H9 (cell line): ENCODE measurements at regions not wholly inside any gene's neighbourhood (a gene's known extent, or its start where the extent isn't known, plus 50 kb on each side); places are given as distances from the start of the nearest gene placed in this dataset.

Experiments
- DNase-seq: peaks from one replicate; pipeline ENCODE4 v3.0.0-alpha.2; 2017
- H2AFZ ChIP-seq: one replicate; pipeline ENCODE4 v1.6.1; 2013; ENCODE audit warnings: mild to moderate bottlenecking, low read length, control low read depth, moderate library complexity
- H2AK5ac ChIP-seq: 2 replicates; pipeline ENCODE4 v1.6.1; 2013; ENCODE audit warnings: low read length, control low read depth, mixed read lengths; ENCODE audit not compliant: insufficient read length
- H2BK120ac ChIP-seq: one replicate; pipeline ENCODE4 v1.6.1; 2013; ENCODE audit warnings: low read depth, mild to moderate bottlenecking, low read length, control low read depth, inconsistent platforms; ENCODE audit not compliant: poor library complexity, severe bottlenecking
- H2BK12ac ChIP-seq: 2 replicates; pipeline ENCODE4 v1.6.1; 2013; ENCODE audit warnings: low read length, control low read depth, mixed read lengths, low read depth; ENCODE audit not compliant: insufficient read length
- H2BK15ac ChIP-seq: 2 replicates; pipeline ENCODE4 v1.6.1; 2013; ENCODE audit warnings: low read depth, low read length, control low read depth
- H2BK20ac ChIP-seq: one replicate; pipeline ENCODE4 v1.6.1; 2013; ENCODE audit warnings: low read depth, mild to moderate bottlenecking, low read length, control low read depth, inconsistent platforms; ENCODE audit not compliant: poor library complexity, severe bottlenecking
- H2BK5ac ChIP-seq: 2 replicates; pipeline ENCODE4 v1.6.1; 2013; ENCODE audit warnings: low read length, control low read depth, mixed read lengths; ENCODE audit not compliant: insufficient read length
- H3K14ac ChIP-seq: 2 replicates; pipeline ENCODE4 v1.6.1; 2013; ENCODE audit warnings: low read length, control low read depth; ENCODE audit not compliant: insufficient read depth
- H3K18ac ChIP-seq: 2 replicates; pipeline ENCODE4 v1.6.1; 2013; ENCODE audit warnings: low read depth, mild to moderate bottlenecking, mixed read lengths, low read length, control low read depth; ENCODE audit not compliant: insufficient read length
- H3K23ac ChIP-seq: 2 replicates; pipeline ENCODE4 v1.6.1; 2013; ENCODE audit warnings: low read length, control low read depth, mixed read lengths, low read depth; ENCODE audit not compliant: insufficient read length
- H3K23me2 ChIP-seq: 2 replicates; pipeline ENCODE4 v1.6.1; 2013; ENCODE audit warnings: low read depth, mild to moderate bottlenecking, mixed read lengths, low read length, control low read depth; ENCODE audit not compliant: insufficient read length, poor library complexity, severe bottlenecking
- H3K27ac ChIP-seq: 2 replicates; pipeline ENCODE4 v1.5.1; 2013; ENCODE audit warnings: low read length, control low read depth, mixed read lengths, low read depth; ENCODE audit not compliant: insufficient read length
- H3K27me3 ChIP-seq: 2 replicates; pipeline ENCODE4 v1.6.1; 2013; ENCODE audit warnings: low read length, control low read depth, inconsistent platforms; ENCODE audit not compliant: insufficient read depth
- H3K4ac ChIP-seq: 2 replicates; pipeline ENCODE4 v1.6.1; 2013; ENCODE audit warnings: low read depth, mild to moderate bottlenecking, control low read depth, inconsistent platforms, low read length, moderate library complexity
- H3K4me1 ChIP-seq: 2 replicates; pipeline ENCODE4 v1.6.1; 2013; ENCODE audit warnings: low read length, control low read depth, inconsistent platforms; ENCODE audit not compliant: insufficient read depth
- H3K4me2 ChIP-seq: 2 replicates; pipeline ENCODE4 v1.6.1; 2013; ENCODE audit warnings: low read length, control low read depth, mixed read lengths; ENCODE audit not compliant: insufficient read length, insufficient read depth
- H3K56ac ChIP-seq: 2 replicates; pipeline ENCODE4 v1.6.1; 2013; ENCODE audit warnings: low read depth, mild to moderate bottlenecking, mixed read lengths, low read length, control low read depth; ENCODE audit not compliant: insufficient read length
- H3K79me1 ChIP-seq: 2 replicates; pipeline ENCODE4 v1.6.1; 2013; ENCODE audit warnings: low read depth, mild to moderate bottlenecking, moderate library complexity, low read length, control low read depth, inconsistent platforms; ENCODE audit not compliant: insufficient read depth, poor library complexity, severe bottlenecking
- H3K79me2 ChIP-seq: 2 replicates; pipeline ENCODE4 v1.6.1; 2013; ENCODE audit warnings: low read length, control low read depth, inconsistent platforms; ENCODE audit not compliant: insufficient read depth
- H3K9ac ChIP-seq: 2 replicates; pipeline ENCODE4 v1.6.1; 2013; ENCODE audit warnings: low read length, control low read depth, mixed read lengths; ENCODE audit not compliant: insufficient read length; ENCODE audit errors: extremely low read depth
- H3K9me3 ChIP-seq: one replicate; pipeline ENCODE4 v1.6.1; 2013; ENCODE audit warnings: low read depth, low read length, inconsistent platforms; ENCODE audit not compliant: control insufficient read depth
- H3T11ph ChIP-seq: one replicate; pipeline ENCODE4 v1.6.1; 2013; ENCODE audit warnings: mild to moderate bottlenecking, low read length, control low read depth, inconsistent platforms
- H4K20me1 ChIP-seq: one replicate; pipeline ENCODE4 v1.6.1; 2013; ENCODE audit not compliant: control insufficient read depth, insufficient read length, insufficient read depth
- H4K5ac ChIP-seq: 2 replicates; pipeline ENCODE4 v1.6.1; 2013; ENCODE audit warnings: low read depth, mild to moderate bottlenecking, mixed read lengths, low read length, control low read depth; ENCODE audit not compliant: insufficient read length
- H4K8ac ChIP-seq: replicated peaks from 2 replicates; pipeline ENCODE4 v1.6.1; 2013; ENCODE audit warnings: low read length, control low read depth, mixed read lengths, low read depth; ENCODE audit not compliant: insufficient read length
- H4K91ac ChIP-seq: 2 replicates; pipeline ENCODE4 v1.6.1; 2013; ENCODE audit warnings: low read depth, mild to moderate bottlenecking, moderate library complexity, mixed read lengths, low read length, control low read depth; ENCODE audit not compliant: insufficient read length
- H3K27ac Mint-ChIP-seq, 3 experiments: 2 replicates in 2 of 3; 3 replicates in 1 of 3; pipeline ENCODE4 v1.8.0; 2020 to 2021; ENCODE audit warnings: mixed read lengths in 3 of 3, mild to moderate bottlenecking in 1 of 3, moderate library complexity in 1 of 3
- H3K27me3 Mint-ChIP-seq: 2 replicates; pipeline ENCODE4 v1.8.0; 2021; ENCODE audit warnings: low read depth, mild to moderate bottlenecking, moderate library complexity, mixed read lengths
- H3K36me3 Mint-ChIP-seq, 3 experiments: 2 replicates in 2 of 3; 3 replicates in 1 of 3; pipeline ENCODE4 v1.8.0; 2020 to 2021; ENCODE audit warnings: low read depth in 3 of 3, mixed read lengths in 3 of 3; ENCODE audit not compliant: insufficient read depth in 1 of 3
- H3K4me1 Mint-ChIP-seq, 2 experiments: 2 replicates each; pipeline ENCODE4 v1.8.0; 2020; ENCODE audit warnings: mixed read lengths in 2 of 2
- H3K4me3 Mint-ChIP-seq, 2 experiments: 2 replicates in 1 of 2; 3 replicates in 1 of 2; pipeline ENCODE4 v1.8.0; 2020 to 2021; ENCODE audit warnings: mild to moderate bottlenecking in 2 of 2, mixed read lengths in 2 of 2, moderate library complexity in 1 of 2
- H3K9me3 Mint-ChIP-seq, 2 experiments: 2 replicates in 1 of 2; 3 replicates in 1 of 2; pipeline ENCODE4 v1.8.0; 2020; ENCODE audit warnings: mild to moderate bottlenecking in 2 of 2, mixed read lengths in 2 of 2, moderate library complexity in 1 of 2
- WGBS: extraction: QIAGEN DNeasy Blood & Tissue Kit; methylation state at CpG from one replicate; pipeline ENCODE4 v1.1.7; 2013; ENCODE audit warnings: missing lambda C conversion rate, low lambda C conversion rate, mixed read lengths; ENCODE audit not compliant: insufficient read length; ENCODE audit errors: extremely low coverage; 5-methylcytosine and 5-hydroxymethylcytosine counted together
- TF ChIP-seq, protein P1 (sequence below): fragments of 200-600 bp; sonication (generic); conservative IDR thresholded peaks from 3 replicates; pipeline ENCODE4 v1.8.0; 2021; ENCODE audit warnings: antibody characterized with exemption, mild to moderate bottlenecking

DNA sequence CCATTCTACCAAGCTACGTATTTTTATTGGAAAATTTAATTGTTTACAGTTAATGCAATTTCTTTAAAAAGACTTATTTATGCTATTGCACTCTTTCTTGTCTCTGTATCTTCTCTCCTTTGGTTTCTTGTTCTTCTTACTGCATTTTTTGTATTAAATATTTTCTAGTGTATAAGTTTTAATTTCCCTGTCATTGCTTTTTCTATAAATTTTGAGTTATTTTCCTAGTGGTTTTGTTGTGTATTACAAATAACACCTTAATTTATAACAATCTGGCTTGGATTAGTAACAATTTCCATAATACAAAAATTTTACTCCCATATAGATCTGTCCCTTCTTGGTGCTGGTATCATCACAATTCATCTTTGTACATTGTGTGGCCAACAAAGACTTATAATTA is 303.5 kb upstream of the SPOCK3 start:
- no peak overlapping the region for H2BK5ac ChIP-seq
- H3K27me3 ChIP-seq, result no peaks in the 10 kb centered on the region
- Mint-ChIP-seq H3K9me3 (peaks cover 0 to 6% of the 10 kb centered on the region in 2 experiments; a peak in 2 of 5 replicates), H3K4me1 (peaks cover 0 to 3% of the 10 kb centered on the region in 2 experiments; a peak in 2 of 4 replicates), H3K36me3 (no peaks in the 10 kb centered on the region), H3K27me3 (no peaks in the 10 kb centered on the region), H3K4me3 (no peak overlapping the region), H3K27ac (no peak overlapping the region)
- no peak overlapping the region for H2BK12ac ChIP-seq
- no CpG with 5 or more reads among the region's 1 CpG for WGBS
- H3K9me3 ChIP-seq, result no peaks in the 10 kb centered on the region
- no peak overlapping the region for H2BK15ac ChIP-seq
- H4K20me1 ChIP-seq, result no peaks in the 10 kb centered on the region
- H3K79me2 ChIP-seq, result no peaks in the 10 kb centered on the region
- no peak overlapping the region for H3K4me2 ChIP-seq
- H3K56ac ChIP-seq, result no peak overlapping the region
- H2BK20ac ChIP-seq, result no peak overlapping the region
- no peak overlapping the region for H2AFZ ChIP-seq
- no peak overlapping the region for H3K27ac ChIP-seq
- no peaks in the 10 kb centered on the region for H3K23me2 ChIP-seq
- no peak overlapping the region for H2BK120ac ChIP-seq
- H2AK5ac ChIP-seq, result no peak overlapping the region
- no peak overlapping the region for H4K5ac ChIP-seq
- H3K9ac ChIP-seq, result no peak overlapping the region
- no peak overlapping the region for H4K8ac ChIP-seq
- no peaks in the 10 kb centered on the region for H3K79me1 ChIP-seq
- H4K91ac ChIP-seq, result no peak overlapping the region
- H3K4ac ChIP-seq, result no peak overlapping the region
- TF ChIP-seq, protein P1, sequence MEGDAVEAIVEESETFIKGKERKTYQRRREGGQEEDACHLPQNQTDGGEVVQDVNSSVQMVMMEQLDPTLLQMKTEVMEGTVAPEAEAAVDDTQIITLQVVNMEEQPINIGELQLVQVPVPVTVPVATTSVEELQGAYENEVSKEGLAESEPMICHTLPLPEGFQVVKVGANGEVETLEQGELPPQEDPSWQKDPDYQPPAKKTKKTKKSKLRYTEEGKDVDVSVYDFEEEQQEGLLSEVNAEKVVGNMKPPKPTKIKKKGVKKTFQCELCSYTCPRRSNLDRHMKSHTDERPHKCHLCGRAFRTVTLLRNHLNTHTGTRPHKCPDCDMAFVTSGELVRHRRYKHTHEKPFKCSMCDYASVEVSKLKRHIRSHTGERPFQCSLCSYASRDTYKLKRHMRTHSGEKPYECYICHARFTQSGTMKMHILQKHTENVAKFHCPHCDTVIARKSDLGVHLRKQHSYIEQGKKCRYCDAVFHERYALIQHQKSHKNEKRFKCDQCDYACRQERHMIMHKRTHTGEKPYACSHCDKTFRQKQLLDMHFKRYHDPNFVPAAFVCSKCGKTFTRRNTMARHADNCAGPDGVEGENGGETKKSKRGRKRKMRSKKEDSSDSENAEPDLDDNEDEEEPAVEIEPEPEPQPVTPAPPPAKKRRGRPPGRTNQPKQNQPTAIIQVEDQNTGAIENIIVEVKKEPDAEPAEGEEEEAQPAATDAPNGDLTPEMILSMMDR, result no peak
- no peak overlapping the region for H3K18ac ChIP-seq
- no peak overlapping the region for H3K14ac ChIP-seq
- H3K4me1 ChIP-seq, result no peaks in the 10 kb centered on the region
- H3T11ph ChIP-seq, result no peak overlapping the region
- DNase-seq, result no peak
- no peak overlapping the region for H3K23ac ChIP-seq
